Adrenal gland (tissue), 5 donors: ENCODE measurements at regions not wholly inside any gene's neighbourhood (a gene's known extent, or its start where the extent isn't known, plus 50 kb on each side); places are given as distances from the start of the nearest gene placed in this dataset.

ENCODE experiments used
- CTCF ChIP-seq, 6 experiments: fragments of 450-650 bp in 4 of 6; fragments of 200-600 bp in 2 of 6; sonication (generic) in 1 of 6; IDR thresholded peaks; 1 replicate in 5 of 6; 2 replicates in 1 of 6; pipeline versions ENCODE4 v1.5.1 to v1.8.0; 2016 to 2021; ENCODE audit warnings: antibody characterized with exemption in 6 of 6, mild to moderate bottlenecking in 2 of 6, moderate library complexity in 1 of 6
- POLR2A ChIP-seq, 2 donors: fragments of 450-650 bp; IDR thresholded peaks; one replicate each; pipeline ENCODE4 v1.6.1; 2017; ENCODE audit warnings: antibody characterized with exemption in 2 of 2, mild to moderate bottlenecking in 2 of 2, moderate library complexity in 1 of 2
- donor health status: DM: no; HTN: no; CAD: no.

GRCh38 chr9:124121725-124122124, 110.2 kb downstream of the LHX2 start:
- TF ChIP-seq CTCF (IDR thresholded peaks at IDR 0.05) (no peak), POLR2A (IDR thresholded peaks at IDR 0.05) (no peak)
